Loucy (cell line): ENCODE measurements at regions not wholly inside any gene's neighbourhood (a gene's known extent, or its start where the extent isn't known, plus 50 kb on each side); places are given as distances from the start of the nearest gene placed in this dataset.

Experiments used
- H2AFZ ChIP-seq: fragments of 200-600 bp; sonication (generic); 2 replicates; pipeline ENCODE4 v1.6.0; 2016; ENCODE audit warnings: antibody characterized with exemption, mild to moderate bottlenecking, low read length, moderate library complexity
- H3F3A ChIP-seq: fragments of 200-600 bp; 2 replicates; pipeline ENCODE4 v1.6.0; 2016; ENCODE audit warnings: antibody characterized with exemption, low read depth, mild to moderate bottlenecking
- H3K27me3 ChIP-seq: fragments of 200-600 bp; sonication (generic); 2 replicates; pipeline ENCODE4 v1.6.1; 2014; ENCODE audit warnings: low read length, mild to moderate bottlenecking; ENCODE audit not compliant: insufficient read depth, poor library complexity, severe bottlenecking
- H3K36me3 ChIP-seq: fragments of 200-600 bp; sonication (generic); 2 replicates; pipeline ENCODE4 v1.6.1; 2016; ENCODE audit warnings: low read length; ENCODE audit not compliant: insufficient read depth
- H3K4me1 ChIP-seq: fragments of 200-600 bp; sonication (generic); 2 replicates; pipeline ENCODE4 v1.5.1; 2014; ENCODE audit warnings: low read length, mild to moderate bottlenecking; ENCODE audit not compliant: insufficient read depth, poor library complexity, severe bottlenecking
- H3K4me2 ChIP-seq: fragments of 200-600 bp; sonication (generic); 2 replicates; pipeline ENCODE4 v1.6.0; 2014; ENCODE audit warnings: antibody characterized with exemption, low read length, low read depth, mild to moderate bottlenecking; ENCODE audit not compliant: poor library complexity, severe bottlenecking
- H3K4me3 ChIP-seq: fragments of 200-600 bp; sonication (generic); 2 replicates; pipeline ENCODE4 v1.5.1; 2014; ENCODE audit warnings: low read length, mild to moderate bottlenecking, mixed read lengths; ENCODE audit not compliant: poor library complexity, severe bottlenecking
- H3K79me2 ChIP-seq: fragments of 200-600 bp; sonication (generic); 2 replicates; pipeline ENCODE4 v1.6.1; 2014; ENCODE audit warnings: low read length; ENCODE audit not compliant: insufficient read depth
- H3K9ac ChIP-seq: fragments of 200-600 bp; sonication (generic); 2 replicates; pipeline ENCODE4 v1.6.0; 2014; ENCODE audit warnings: mild to moderate bottlenecking, low read depth, low read length, moderate library complexity; ENCODE audit not compliant: poor library complexity, severe bottlenecking
- H3K9me2 ChIP-seq: fragments of 200-600 bp; sonication (generic); replicated peaks from 2 replicates; pipeline ENCODE4 v1.6.1; 2016; ENCODE audit warnings: low read depth, low read length, mixed read lengths
- H3K9me3 ChIP-seq: fragments of 200-600 bp; sonication (generic); 2 replicates; pipeline ENCODE4 v1.6.1; 2014; ENCODE audit warnings: mild to moderate bottlenecking, antibody characterized with exemption, low read length, low read depth; ENCODE audit not compliant: insufficient read depth
- H4K20me1 ChIP-seq: fragments of 200-600 bp; sonication (generic); 2 replicates; pipeline ENCODE4 v1.6.0; 2014; ENCODE audit warnings: antibody characterized with exemption, low read length, mild to moderate bottlenecking; ENCODE audit not compliant: insufficient read depth, poor library complexity, severe bottlenecking
- CTCF ChIP-seq: fragments of 200-600 bp; sonication (generic); conservative IDR thresholded peaks from 2 replicates; pipeline ENCODE4 v1.5.1; 2014; ENCODE audit warnings: mild to moderate bottlenecking, antibody characterized with exemption, low read length
- EZH2phosphoT487 ChIP-seq: fragments of 200-600 bp; IDR thresholded peaks from 2 replicates; pipeline ENCODE4 v1.6.1; 2018; ENCODE audit warnings: antibody characterized with exemption, mild to moderate bottlenecking, moderate library complexity, borderline replicate concordance

DNA sequence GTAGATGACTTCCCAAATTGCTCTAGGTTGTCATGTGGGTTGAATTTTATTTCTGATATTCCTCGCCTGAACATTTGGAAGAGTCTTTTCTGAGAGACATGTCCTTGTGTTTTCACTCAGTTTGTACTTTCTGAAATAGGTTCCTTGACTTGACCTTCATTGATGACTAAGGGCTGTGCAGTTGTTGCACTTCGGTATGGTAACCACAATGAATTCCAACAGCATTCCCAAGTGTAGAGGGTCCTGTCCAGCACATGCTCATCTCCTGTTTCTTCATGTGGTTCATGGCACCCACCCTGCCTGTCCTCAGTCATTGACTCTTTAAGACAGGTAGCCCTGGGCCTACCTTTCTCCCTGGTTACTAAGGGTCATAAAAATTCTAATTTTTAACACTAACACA is 527.8 kb downstream of the MTRR start:
- no peaks in the 10 kb centered on the region for H3F3A ChIP-seq
- no peaks in the 10 kb centered on the region for H3K79me2 ChIP-seq
- no peak overlapping the region for H3K9ac ChIP-seq
- H3K9me2 ChIP-seq: no peaks in the 10 kb centered on the region
- H3K4me1 ChIP-seq: no peaks in the 10 kb centered on the region
- H4K20me1 ChIP-seq: no peaks in the 10 kb centered on the region
- no peak overlapping the region for H3K4me3 ChIP-seq
- H3K4me2 ChIP-seq: no peak overlapping the region
- no peaks in the 10 kb centered on the region for H3K36me3 ChIP-seq
- no peaks in the 10 kb centered on the region for H3K27me3 ChIP-seq
- H3K9me3 ChIP-seq: no peaks in the 10 kb centered on the region
- TF ChIP-seq EZH2phosphoT487: no peak
- no peak overlapping the region for H2AFZ ChIP-seq

- Histone ChIP-seq H3K27me3 (no peaks in the 10 kb centered on the region), H3K9ac (no peak overlapping the region), H3K9me3 (no peaks in the 10 kb centered on the region), H3K4me2 (no peak overlapping the region), H3F3A (no peaks in the 10 kb centered on the region), H3K9me2 (no peaks in the 10 kb centered on the region), H3K4me3 (no peak overlapping the region), H3K4me1 (no peaks in the 10 kb centered on the region), H4K20me1 (no peaks in the 10 kb centered on the region), H3K79me2 (no peaks in the 10 kb centered on the region), H3K36me3 (no peaks in the 10 kb centered on the region), H2AFZ (no peak overlapping the region)
- TF ChIP-seq EZH2phosphoT487 (no peak), CTCF (no peak)
Measured at GRCh38 chr5:8399471-8399870, 530.5 kb downstream of the MTRR start.

DNA sequence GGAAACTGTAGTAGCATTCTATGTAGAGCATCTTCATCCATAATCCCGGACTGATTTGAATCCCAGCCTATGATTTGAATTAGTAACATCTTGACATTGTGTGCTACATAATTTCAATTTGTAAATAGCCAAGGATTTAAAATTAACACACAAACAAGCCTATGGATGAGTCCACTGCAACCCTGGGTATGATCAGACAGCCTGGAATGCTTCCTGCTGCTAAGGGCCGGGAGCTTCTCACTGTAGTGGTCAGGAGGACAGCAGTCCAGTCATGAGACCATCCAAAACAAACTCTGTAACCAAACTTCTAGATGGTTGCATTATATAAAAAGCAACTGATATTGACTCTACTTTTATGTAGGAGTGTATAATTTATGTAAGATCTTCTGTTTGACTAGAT is 539.3 kb downstream of the MTRR start:
- Histone ChIP-seq H3K4me3 (no peak overlapping the region), H4K20me1 (no peaks in the 10 kb centered on the region), H3F3A (no peaks in the 10 kb centered on the region), H3K9ac (no peak overlapping the region), H3K4me1 (no peaks in the 10 kb centered on the region), H3K4me2 (no peak overlapping the region), H3K9me2 (no peaks in the 10 kb centered on the region), H3K9me3 (no peaks in the 10 kb centered on the region), H2AFZ (no peak overlapping the region), H3K27me3 (no peaks in the 10 kb centered on the region), H3K79me2 (no peaks in the 10 kb centered on the region), H3K36me3 (no peaks in the 10 kb centered on the region)
- TF ChIP-seq EZH2phosphoT487 (no peak), CTCF (no peak)

- Histone ChIP-seq H3K4me3 (no peak overlapping the region), H3K9me2 (no peaks in the 10 kb centered on the region), H2AFZ (no peak overlapping the region), H3K9me3 (no peaks in the 10 kb centered on the region), H3K4me1 (no peaks in the 10 kb centered on the region), H3K36me3 (no peaks in the 10 kb centered on the region), H3F3A (no peaks in the 10 kb centered on the region), H4K20me1 (no peaks in the 10 kb centered on the region), H3K9ac (no peak overlapping the region), H3K79me2 (no peaks in the 10 kb centered on the region), H3K27me3 (no peaks in the 10 kb centered on the region), H3K4me2 (no peak overlapping the region)
- TF ChIP-seq CTCF (no peak), EZH2phosphoT487 (no peak)
Measured at GRCh38 chr5:8410618-8411017, 541.7 kb downstream of the MTRR start.
